ENCODE measurements at regions not wholly inside any gene's neighbourhood (a gene's known extent, or its start where the extent isn't known, plus 50 kb on each side); places are given as distances from the start of the nearest gene placed in this dataset.

GRCh38 chr3:24965706-24966385, 462.2 kb upstream of the RARB start:
- no peak for TF ChIP-seq EP300 (IDR thresholded peaks at IDR 0.05)
- TF ChIP-seq ATOH8 (CRISPR knock-in tag; IDR thresholded peaks at IDR 0.05; ENCODE audit: low read depth), result no peak
- TF ChIP-seq HDAC2 (IDR thresholded peaks at IDR 0.05), result no peak
- ATAC-seq (no peak), DNase-seq (ENCODE audit: low read depth in 1 of 2, low spot score in 1 of 2) (no peak), FAIRE-seq (no peak)
- Histone ChIP-seq H3K4me3 (no peak overlapping the region), H3K9me3 (no peaks in the 10 kb centered on the region), H3K4me1 (peaks cover 5% of the 10 kb centered on the region; the same call in 2 of the 3 replicates), H3K4me2 (no peak overlapping the region), H3K27ac (no peak overlapping the region)
- WGBS (ENCODE audit: missing lambda C conversion rate), result 38% methylated on average over 2 of the region's 2 CpGs
- POLR2A ChIA-PET, result no interaction called here
- CTCF ChIA-PET, result interaction anchor here (0.6 to 1.3 kb wide), 3 partner anchors 115 to 629 kb away, joined by 3 to 4 read pairs (median 3); no protein-coding TSS in a partner anchor

DNA sequence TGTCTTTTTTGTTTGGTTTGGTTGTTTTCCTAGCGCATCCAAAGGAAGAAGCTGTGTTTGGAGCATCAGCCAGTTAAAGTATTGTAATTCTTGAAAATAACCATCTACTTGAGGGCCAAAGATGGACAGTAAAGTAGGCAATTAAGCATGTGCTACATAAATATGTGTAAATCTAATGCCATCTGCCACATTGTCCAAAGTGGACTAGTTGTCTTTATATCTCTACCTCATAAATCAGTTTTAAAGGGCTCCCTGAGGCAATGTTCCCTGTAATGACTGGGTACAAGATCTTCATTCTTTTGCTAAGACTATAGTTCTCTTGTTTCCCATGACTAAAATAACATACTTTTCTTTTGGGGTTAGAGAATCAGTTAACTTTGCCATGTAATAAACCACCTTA, 460.0 kb upstream of the RARB start:
- H3K27ac ChIP-seq, result no peak overlapping the region
- peaks cover 5% of the 10 kb centered on the region; the same call in 2 of the 3 replicates for H3K4me1 ChIP-seq
- DNase-seq (ENCODE audit: low read depth in 1 of 2, low spot score in 1 of 2), result no peak
- ATAC-seq, result no peak
- FAIRE-seq, result no peak
- TF ChIP-seq RNF2 (IDR thresholded peaks at IDR 0.05; ENCODE audit: borderline replicate concordance, low read depth) (no peak), MYC (IDR thresholded peaks at IDR 0.05; ENCODE audit: borderline replicate concordance, low read length) (no peak)
- H3K4me2 ChIP-seq, result no peak overlapping the region
- POLR2A ChIA-PET, result no interaction called here
- H3K4me3 ChIP-seq, result no peak overlapping the region
- WGBS (ENCODE audit: missing lambda C conversion rate), result 87% methylated on average over 1 of the region's 1 CpG
- CTCF ChIA-PET, result interaction anchor here (1.1 to 1.3 kb wide), 2 partner anchors 65 to 625 kb away, joined by 3 to 6 read pairs; no protein-coding TSS in a partner anchor
- H3K9me3 ChIP-seq, result 0 out of 3 replicates have a peak, but pooled peaks cover 2% of the 10 kb centered on the region

DNA sequence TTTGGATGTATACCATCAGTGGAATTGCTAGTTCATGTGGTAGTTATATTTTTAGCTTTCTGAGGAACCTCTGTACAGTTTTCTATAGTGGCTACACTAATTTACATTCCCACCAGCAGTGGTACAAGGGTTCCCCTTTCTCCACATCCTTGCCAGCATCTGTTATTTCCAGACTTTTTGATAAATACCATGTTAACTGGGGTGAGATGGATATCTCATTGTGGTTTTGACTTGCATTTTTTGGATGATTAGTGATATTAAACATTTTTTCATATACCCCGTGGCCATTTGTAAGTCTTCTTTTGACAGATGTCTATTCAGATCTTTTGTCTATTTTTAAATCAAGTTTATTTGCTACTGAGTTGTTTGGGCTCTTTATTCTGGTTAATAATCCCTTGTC, 455.6 kb upstream of the RARB start:
- no peak for DNase-seq (ENCODE audit: low read depth in 1 of 2, low spot score in 1 of 2)
- no peak overlapping the region for H3K4me3 ChIP-seq
- ATAC-seq, result no peak
- no peak overlapping the region for H3K27ac ChIP-seq
- H3K4me2 ChIP-seq, result no peak overlapping the region
- no peak for TF ChIP-seq ZC3H11A (IDR thresholded peaks at IDR 0.05)
- TF ChIP-seq TFCP2L1 (CRISPR knock-in tag; IDR thresholded peaks at IDR 0.05), result no peak
- TF ChIP-seq USF2 (IDR thresholded peaks at IDR 0.05), result no peak
- no peak for TF ChIP-seq SREBF2 (IDR thresholded peaks at IDR 0.05)
- no peak for TF ChIP-seq EHF (CRISPR knock-in tag; IDR thresholded peaks at IDR 0.05)
- no peak for TF ChIP-seq POLR2A (IDR thresholded peaks at IDR 0.05; ENCODE audit: low read length)
- no peak for TF ChIP-seq NR3C1 (IDR thresholded peaks at IDR 0.05)
- no peak for TF ChIP-seq ZFP36 (IDR thresholded peaks at IDR 0.05; ENCODE audit: borderline replicate concordance, partially characterized antibody)
- no peak for TF ChIP-seq FOSL2 (IDR thresholded peaks at IDR 0.05)
- TF ChIP-seq FOSL2 (CRISPR knock-in tag; IDR thresholded peaks at IDR 0.05), result no peak
- no peak for TF ChIP-seq CBX8 (IDR thresholded peaks at IDR 0.05)
- TF ChIP-seq NFE2L2 (conservative IDR thresholded peaks at IDR 0.05; ENCODE audit: low read length), result no peak
- TF ChIP-seq JUN (IDR thresholded peaks at IDR 0.05), result no peak
- no peak for TF ChIP-seq KDM1A (IDR thresholded peaks at IDR 0.05; ENCODE audit: low read depth)
- no peaks in the 10 kb centered on the region for H3K4me1 ChIP-seq
- FAIRE-seq, result no peak
- 7% methylated on average over 1 of the region's 1 CpG for WGBS (ENCODE audit: missing lambda C conversion rate)
- POLR2A ChIA-PET, result no interaction called here
- CTCF ChIA-PET, result no interaction called here
- H3K9me3 ChIP-seq, result 0 out of 3 replicates have a peak, but pooled peaks cover 2% of the 10 kb centered on the region

GRCh38 chr3:24981309-24981708, 446.8 kb upstream of the RARB start:
- no peak for DNase-seq (ENCODE audit: low read depth in 1 of 2, low spot score in 1 of 2)
- FAIRE-seq, result no peak
- H3K4me1 ChIP-seq, result no peaks in the 10 kb centered on the region
- WGBS (ENCODE audit: missing lambda C conversion rate), result 46% methylated on average over 5 of the region's 5 CpGs
- POLR2A ChIA-PET, result no interaction called here
- no peaks in the 10 kb centered on the region for H3K9me3 ChIP-seq
- H3K4me2 ChIP-seq, result no peak overlapping the region
- no peak overlapping the region for H3K27ac ChIP-seq
- no peak overlapping the region for H3K4me3 ChIP-seq
- TF ChIP-seq POLR2AphosphoS2 (conservative IDR thresholded peaks at IDR 0.05; ENCODE audit: low read length) (no peak), TP53 (CRISPR knock-in tag; IDR thresholded peaks at IDR 0.05) (no peak), JUNB (IDR thresholded peaks at IDR 0.05) (no peak), RARB (CRISPR knock-in tag; IDR thresholded peaks at IDR 0.05) (no peak), HOXB13 (CRISPR knock-in tag; IDR thresholded peaks at IDR 0.05; ENCODE audit: low read depth) (no peak), TFCP2L1 (CRISPR knock-in tag; IDR thresholded peaks at IDR 0.05) (no peak), SREBF2 (IDR thresholded peaks at IDR 0.05) (no peak), EHF (CRISPR knock-in tag; IDR thresholded peaks at IDR 0.05) (no peak), CHD4 (IDR thresholded peaks at IDR 0.05; ENCODE audit: borderline replicate concordance) (no peak)
- TF ChIP-seq, protein P1, sequence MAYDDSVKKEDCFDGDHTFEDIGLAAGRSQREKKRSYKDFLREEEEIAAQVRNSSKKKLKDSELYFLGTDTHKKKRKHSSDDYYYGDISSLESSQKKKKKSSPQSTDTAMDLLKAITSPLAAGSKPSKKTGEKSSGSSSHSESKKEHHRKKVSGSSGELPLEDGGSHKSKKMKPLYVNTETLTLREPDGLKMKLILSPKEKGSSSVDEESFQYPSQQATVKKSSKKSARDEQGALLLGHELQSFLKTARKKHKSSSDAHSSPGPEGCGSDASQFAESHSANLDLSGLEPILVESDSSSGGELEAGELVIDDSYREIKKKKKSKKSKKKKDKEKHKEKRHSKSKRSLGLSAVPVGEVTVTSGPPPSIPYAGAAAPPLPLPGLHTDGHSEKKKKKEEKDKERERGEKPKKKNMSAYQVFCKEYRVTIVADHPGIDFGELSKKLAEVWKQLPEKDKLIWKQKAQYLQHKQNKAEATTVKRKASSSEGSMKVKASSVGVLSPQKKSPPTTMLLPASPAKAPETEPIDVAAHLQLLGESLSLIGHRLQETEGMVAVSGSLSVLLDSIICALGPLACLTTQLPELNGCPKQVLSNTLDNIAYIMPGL (CRISPR knock-in tag; IDR thresholded peaks at IDR 0.05; ENCODE audit: borderline replicate concordance), result no peak
- CTCF ChIA-PET, result no interaction called here
- ATAC-seq, result no peak
